ENCODE measurements at regions not wholly inside any gene's neighbourhood (a gene's known extent, or its start where the extent isn't known, plus 50 kb on each side); places are given as distances from the start of the nearest gene placed in this dataset.
"Not testable (repeated sequence)": the region's sequence is repeated elsewhere in the genome, so short reads cannot be mapped to it uniquely, and the experiment has no call there.

DNA sequence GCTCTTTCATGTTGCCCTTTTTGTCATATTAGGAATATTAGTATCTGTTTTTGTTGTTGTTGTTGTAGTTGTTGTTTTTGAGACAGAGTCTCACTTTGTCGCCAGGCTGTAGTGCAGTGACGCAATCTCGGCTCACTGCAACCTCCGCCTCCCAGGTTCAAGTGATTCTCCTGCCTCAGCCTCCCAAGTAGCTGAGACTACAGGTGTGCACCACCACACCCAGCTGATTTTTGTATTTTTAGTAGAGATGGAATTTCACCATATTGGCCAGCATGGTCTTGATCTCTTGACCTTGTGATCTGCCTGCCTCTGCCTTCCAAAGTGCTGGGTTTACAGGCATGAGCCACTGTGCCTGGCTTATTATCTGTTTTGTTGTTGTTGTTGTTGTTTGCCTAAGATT, 69.7 kb upstream of the CCN2 start:
- not testable (repeated sequence) for TF ChIP-seq EZH2 (IDR thresholded peaks at IDR 0.05); POLR2AphosphoS5 (IDR thresholded peaks at IDR 0.05; ENCODE audit: borderline replicate concordance, low read depth, low read length)
